B cell (primary cell): ENCODE measurements at regions not wholly inside any gene's neighbourhood (a gene's known extent, or its start where the extent isn't known, plus 50 kb on each side); places are given as distances from the start of the nearest gene placed in this dataset.

Source experiments
- ATAC-seq: fragments of 200-7000 bp; cut with Tn5 transposase; one replicate; pipeline ENCODE4 v1.10.0; 2021; ENCODE audit warnings: low read depth, mild to moderate bottlenecking, moderate number of reproducible peaks, moderate library complexity
- CTCF ChIA-PET: fragments of 350-600 bp; sonication (Branson Sonifier 250); formaldehyde crosslinking; loops from one replicate; lab custom pipeline; 2021; ENCODE audit warnings: antibody characterized with exemption, inconsistent platforms; lab: Charles Lee
- POLR2A ChIA-PET: fragments of 350-600 bp; sonication (Branson Sonifier 250); formaldehyde crosslinking; loops from one replicate; lab custom pipeline; 2021; ENCODE audit warnings: antibody characterized with exemption; lab: Charles Lee
- DNase-seq: peaks from one replicate; pipeline ENCODE4 v3.0.0; 2013
- H2AFZ ChIP-seq: 2 replicates; pipeline ENCODE4 v1.6.1; 2012; ENCODE audit warnings: mild to moderate bottlenecking, low read depth, low read length; ENCODE audit not compliant: insufficient read depth, poor library complexity, severe bottlenecking
- H3K27ac ChIP-seq, 2 donors: 1 replicate in 1 of 2; 2 replicates in 1 of 2; pipeline ENCODE4 v1.5.1; 2012 to 2013; ENCODE audit warnings: low read length in 2 of 2, mild to moderate bottlenecking in 2 of 2, moderate library complexity in 1 of 2
- H3K27me3 ChIP-seq, 4 experiments: fragments of 200-600 bp in 1 of 4; sonication (generic) in 1 of 4; replicated peaks in 1 of 4; 1 replicate in 2 of 4; 2 replicates in 2 of 4; pipeline versions ENCODE4 v1.6.1 to v1.7.0; 2013 to 2016; ENCODE audit warnings: low read length in 3 of 4, mild to moderate bottlenecking in 2 of 4, mixed read lengths in 1 of 4, moderate library complexity in 1 of 4; ENCODE audit not compliant: insufficient read depth in 4 of 4, control insufficient read depth in 3 of 4; ENCODE audit errors: control extremely low read depth in 1 of 4
- H3K36me3 ChIP-seq, 2 experiments: replicated peaks in 1 of 2; 1 replicate in 1 of 2; 2 replicates in 1 of 2; pipeline versions ENCODE4 v1.6.1 to v1.7.1; 2013; ENCODE audit warnings: low read length in 1 of 2; ENCODE audit not compliant: insufficient read depth in 2 of 2, control insufficient read depth in 1 of 2; ENCODE audit errors: control extremely low read depth in 1 of 2, extremely low read depth in 1 of 2
- H3K4me1 ChIP-seq, 2 donors: fragments of 200-600 bp in 1 of 2; sonication (generic) in 1 of 2; 1 replicate in 1 of 2; 2 replicates in 1 of 2; pipeline versions ENCODE4 v1.5.1 to v1.6.1; 2013 to 2017; ENCODE audit warnings: low read length in 2 of 2; ENCODE audit not compliant: control insufficient read depth in 2 of 2, insufficient read depth in 2 of 2
- H3K4me2 ChIP-seq: replicated peaks from 2 replicates; pipeline ENCODE3; 2012; ENCODE audit warnings: mild to moderate bottlenecking, low read depth, low read length; ENCODE audit not compliant: poor library complexity, severe bottlenecking
- H3K4me3 ChIP-seq, 5 experiments: fragments of 200-600 bp in 1 of 5; sonication (generic) in 1 of 5; 1 replicate in 3 of 5; 2 replicates in 2 of 5; pipeline versions ENCODE4 v1.5.1 to v1.7.0; 2011 to 2016; ENCODE audit warnings: low read length in 4 of 5, mild to moderate bottlenecking in 4 of 5, low read depth in 2 of 5, control low read depth in 1 of 5, moderate library complexity in 1 of 5; ENCODE audit not compliant: insufficient read depth in 1 of 5; ENCODE audit errors: control extremely low read depth in 1 of 5, extremely low read depth in 1 of 5
- H3K79me2 ChIP-seq: fragments of 200-600 bp; sonication (generic); one replicate; pipeline ENCODE4 v1.6.0; 2016; ENCODE audit warnings: low read length; ENCODE audit not compliant: control insufficient read depth, insufficient read depth
- H3K9ac ChIP-seq: fragments of 200-600 bp; sonication (generic); 2 replicates; pipeline ENCODE4 v1.6.1; 2017; ENCODE audit warnings: mild to moderate bottlenecking, low read length, moderate library complexity
- H3K9me3 ChIP-seq, 3 donors: one replicate each; pipeline versions ENCODE4 v1.6.1 to v1.7.1; 2013; ENCODE audit warnings: low read length in 2 of 3; ENCODE audit not compliant: control insufficient read depth in 2 of 3, insufficient read depth in 1 of 3; ENCODE audit errors: control extremely low read depth in 1 of 3
- H4K20me1 ChIP-seq: 2 replicates; pipeline ENCODE4 v1.6.0; 2012; ENCODE audit warnings: mild to moderate bottlenecking, low read length; ENCODE audit not compliant: insufficient read depth, control insufficient read depth, poor library complexity, severe bottlenecking
- H3K27ac Mint-ChIP-seq: one replicate; pipeline ENCODE4 v1.8.0; 2021; ENCODE audit warnings: mixed read lengths
- H3K27me3 Mint-ChIP-seq: one replicate; pipeline ENCODE4 v1.8.0; 2021; ENCODE audit warnings: mixed read lengths
- H3K4me1 Mint-ChIP-seq: one replicate; pipeline ENCODE4 v1.8.0; 2021; ENCODE audit warnings: mixed read lengths
- H3K4me3 Mint-ChIP-seq: one replicate; pipeline ENCODE4 v1.8.0; 2021; ENCODE audit warnings: mixed read lengths
- H3K9me3 Mint-ChIP-seq: one replicate; pipeline ENCODE4 v1.8.0; 2022; ENCODE audit warnings: mixed read lengths; ENCODE audit not compliant: insufficient read depth
- EZH2 ChIP-seq: IDR thresholded peaks from 2 replicates; pipeline ENCODE4 v1.6.1; 2012; ENCODE audit warnings: borderline replicate concordance, low read depth, mild to moderate bottlenecking, moderate library complexity, low read length; ENCODE audit not compliant: insufficient read depth, poor library complexity, severe bottlenecking
- WGBS: methylation state at CpG from one replicate; pipeline ENCODE4 v1.1.5; 2013; ENCODE audit warnings: missing lambda C conversion rate; ENCODE audit not compliant: insufficient coverage; 5-methylcytosine and 5-hydroxymethylcytosine counted together
- intact Hi-C: fragments of 100-400 bp; cut with micrococcal nuclease; formaldehyde crosslinking; loops from one replicate; pipeline ENCODE4 v1.10.0; 2022
- TF ChIP-seq, protein P1 (sequence below): fragments of 200-600 bp; IDR thresholded peaks from one replicate; pipeline ENCODE4 v1.8.0; 2022; ENCODE audit warnings: antibody characterized with exemption, mild to moderate bottlenecking

DNA sequence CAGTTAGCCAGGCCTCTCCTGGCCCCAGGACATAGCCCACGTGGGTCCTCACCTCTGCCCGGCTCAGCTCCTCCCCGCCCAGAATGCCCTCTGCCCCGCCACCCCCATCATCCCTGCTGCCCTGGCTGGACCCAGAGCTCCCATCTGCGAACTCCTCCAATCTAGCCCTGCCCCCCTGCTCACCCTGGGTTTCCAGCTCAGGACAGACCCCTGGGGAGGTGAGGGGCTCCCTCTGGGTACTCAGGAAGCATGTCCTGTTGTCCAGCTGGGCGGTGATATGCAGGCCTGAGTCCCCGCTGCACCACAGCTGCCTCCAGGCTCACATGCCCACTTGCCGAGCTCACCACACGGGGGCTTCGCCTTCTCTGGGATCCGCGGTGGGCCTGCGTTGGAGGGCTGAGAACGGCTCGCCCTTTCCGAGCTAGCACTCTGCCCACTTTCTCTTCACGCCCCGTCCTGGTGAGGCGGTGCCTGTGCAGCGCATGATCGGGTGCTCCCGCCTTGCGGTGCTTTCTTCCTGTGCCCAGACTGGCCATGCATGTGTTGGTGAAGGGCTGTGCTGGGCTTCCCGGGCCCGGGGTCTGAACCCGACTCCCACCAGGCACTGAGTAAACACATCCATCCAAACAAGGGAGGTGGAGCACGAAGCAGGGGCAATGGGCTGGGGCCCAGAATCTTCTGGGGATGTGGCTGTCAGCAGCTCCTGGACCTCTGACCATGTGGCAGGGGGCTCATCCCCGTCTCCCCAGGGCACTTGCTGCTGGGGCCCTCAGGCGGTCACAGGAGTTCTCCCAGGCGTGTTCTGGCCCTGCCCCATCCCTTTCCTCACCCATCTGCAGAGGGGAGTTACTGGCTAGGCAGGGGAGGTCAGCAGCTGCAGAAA is 74.3 kb downstream of the RGS12 start:
- H3K4me1 Mint-ChIP-seq, result peaks cover 22% of the 10 kb centered on the region
- ChIA-PET CTCF (interaction anchor here (1.4 to 1.6 kb wide), 2 partner anchors 11 to 21 kb away, joined by 3 to 5 read pairs; no protein-coding TSS in a partner anchor), POLR2A (no interaction called here)
- H3K27ac Mint-ChIP-seq, result no peak overlapping the region
- Histone ChIP-seq H3K4me3 (no peak overlapping the region), H3K9ac (no peak overlapping the region), H3K27ac (no peak overlapping the region), H3K4me1 (peaks cover 14 to 23% of the 10 kb centered on the region in 2 donors), H3K79me2 (no peaks in the 10 kb centered on the region), H3K36me3 (no peaks in the 10 kb centered on the region), H3K27me3 (peaks cover 0 to 24% (median 3%) of the 10 kb centered on the region in 4 experiments), H3K4me2 (no peak overlapping the region), H2AFZ (no peak overlapping the region), H4K20me1 (no peaks in the 10 kb centered on the region), H3K9me3 (peaks cover 0 to 4% (median 0%) of the 10 kb centered on the region in 3 donors)
- no peaks in the 10 kb centered on the region for H3K9me3 Mint-ChIP-seq
- DNase-seq (no peak), ATAC-seq (no peak)
- H3K27me3 Mint-ChIP-seq, result peaks cover 8% of the 10 kb centered on the region
- 92% methylated on average over 27 of the region's 30 CpGs for WGBS
- TF ChIP-seq, protein P1, sequence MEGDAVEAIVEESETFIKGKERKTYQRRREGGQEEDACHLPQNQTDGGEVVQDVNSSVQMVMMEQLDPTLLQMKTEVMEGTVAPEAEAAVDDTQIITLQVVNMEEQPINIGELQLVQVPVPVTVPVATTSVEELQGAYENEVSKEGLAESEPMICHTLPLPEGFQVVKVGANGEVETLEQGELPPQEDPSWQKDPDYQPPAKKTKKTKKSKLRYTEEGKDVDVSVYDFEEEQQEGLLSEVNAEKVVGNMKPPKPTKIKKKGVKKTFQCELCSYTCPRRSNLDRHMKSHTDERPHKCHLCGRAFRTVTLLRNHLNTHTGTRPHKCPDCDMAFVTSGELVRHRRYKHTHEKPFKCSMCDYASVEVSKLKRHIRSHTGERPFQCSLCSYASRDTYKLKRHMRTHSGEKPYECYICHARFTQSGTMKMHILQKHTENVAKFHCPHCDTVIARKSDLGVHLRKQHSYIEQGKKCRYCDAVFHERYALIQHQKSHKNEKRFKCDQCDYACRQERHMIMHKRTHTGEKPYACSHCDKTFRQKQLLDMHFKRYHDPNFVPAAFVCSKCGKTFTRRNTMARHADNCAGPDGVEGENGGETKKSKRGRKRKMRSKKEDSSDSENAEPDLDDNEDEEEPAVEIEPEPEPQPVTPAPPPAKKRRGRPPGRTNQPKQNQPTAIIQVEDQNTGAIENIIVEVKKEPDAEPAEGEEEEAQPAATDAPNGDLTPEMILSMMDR, result no peak
- no peak for TF ChIP-seq EZH2
- intact Hi-C loops, result no loop called here
- H3K4me3 Mint-ChIP-seq, result no peak overlapping the region

DNA sequence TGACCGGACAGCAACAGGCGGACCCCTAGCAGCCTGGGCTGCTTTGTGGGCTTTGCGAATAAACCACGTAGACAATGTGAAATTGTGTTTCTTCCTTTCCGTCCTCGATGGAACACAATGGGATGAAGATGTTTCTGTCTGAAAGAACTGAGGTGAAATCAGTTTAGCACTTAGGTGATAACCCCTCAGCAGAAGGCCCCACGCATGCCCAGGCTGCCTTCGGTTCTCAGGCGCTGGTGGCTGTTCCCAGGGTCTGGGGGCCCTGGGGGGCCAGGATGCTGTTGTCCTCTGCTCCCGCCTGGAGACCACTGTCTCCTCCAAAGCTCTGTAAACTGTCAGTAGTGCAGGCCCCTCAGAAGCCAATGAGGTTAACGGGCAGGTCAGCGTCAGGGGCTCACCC is 73.9 kb upstream of the HGFAC start:
- no peak overlapping the region for H3K4me2 ChIP-seq
- no peak overlapping the region for H3K9ac ChIP-seq
- no peaks in the 10 kb centered on the region for H4K20me1 ChIP-seq
- H3K4me1 Mint-ChIP-seq, result peaks cover 28% of the 10 kb centered on the region
- H3K27ac ChIP-seq, result no peak overlapping the region
- H3K9me3 Mint-ChIP-seq, result no peaks in the 10 kb centered on the region
- ATAC-seq (no peak), DNase-seq (no peak)
- 97% methylated on average over 11 of the region's 12 CpGs for WGBS
- peaks cover 0 to 25% (median 3%) of the 10 kb centered on the region in 4 experiments for H3K27me3 ChIP-seq
- H3K79me2 ChIP-seq, result no peaks in the 10 kb centered on the region
- intact Hi-C loops, result no loop called here
- H3K4me1 ChIP-seq, result peaks cover 22 to 31% of the 10 kb centered on the region in 2 donors
- CTCF ChIA-PET, result no interaction called here
- POLR2A ChIA-PET, result no interaction called here
- H3K36me3 ChIP-seq, result no peaks in the 10 kb centered on the region
- no peak overlapping the region for H2AFZ ChIP-seq
- no peak overlapping the region for H3K27ac Mint-ChIP-seq
- no peak overlapping the region for H3K4me3 Mint-ChIP-seq
- peaks cover 10% of the 10 kb centered on the region for H3K27me3 Mint-ChIP-seq
- TF ChIP-seq EZH2, result no peak
- TF ChIP-seq, protein P1, result no peak
- peaks cover 0 to 4% (median 0%) of the 10 kb centered on the region in 3 donors for H3K9me3 ChIP-seq
- no peak overlapping the region for H3K4me3 ChIP-seq
